ENCODE measurements at regions not wholly inside any gene's neighbourhood (a gene's known extent, or its start where the extent isn't known, plus 50 kb on each side); places are given as distances from the start of the nearest gene placed in this dataset.

- DNase-seq: no peak
- ATAC-seq: no peak
- POLR2A ChIA-PET: no interaction called here
- no peak overlapping the region for H3K4me3 Mint-ChIP-seq
- H3K27ac Mint-ChIP-seq: no peak overlapping the region
- H3K36me3 Mint-ChIP-seq (ENCODE audit: low read depth): no peaks in the 10 kb centered on the region
- H3K9me3 Mint-ChIP-seq (ENCODE audit: insufficient read depth): no peaks in the 10 kb centered on the region
- no peaks in the 10 kb centered on the region for H3K27me3 Mint-ChIP-seq (ENCODE audit: low read depth)
- no peaks in the 10 kb centered on the region for H3K4me1 Mint-ChIP-seq (ENCODE audit: low read depth)
- CTCF ChIA-PET: no interaction called here
Observed at GRCh38 chr15:37165395-37165794, 65.0 kb upstream of the MEIS2 start.

GRCh38 chr15:37166402-37166801, 66.1 kb upstream of the MEIS2 start:
- CTCF ChIA-PET: no interaction called here

DNA sequence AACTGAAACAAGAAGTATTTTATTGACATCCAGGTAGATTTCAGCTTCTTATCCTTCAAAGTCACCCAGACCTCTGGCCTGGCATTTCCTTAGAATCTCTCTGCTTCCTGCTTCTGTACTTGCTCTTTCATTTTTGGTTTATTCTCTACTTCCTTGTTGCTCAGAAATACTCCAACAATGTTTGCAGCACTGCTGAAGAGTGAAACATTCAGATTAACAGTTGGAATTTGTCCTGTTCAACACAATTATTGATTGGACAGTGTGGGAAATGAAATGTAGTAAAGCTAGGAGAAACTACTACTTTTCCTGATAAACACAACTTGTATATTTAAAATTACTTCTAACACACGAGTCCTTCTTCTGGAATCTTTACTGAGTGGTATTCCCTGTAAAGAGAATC, 81.0 kb upstream of the MEIS2 start:
- Mint-ChIP-seq H3K4me3 (no peak overlapping the region), H3K4me1 (ENCODE audit: low read depth) (no peaks in the 10 kb centered on the region), H3K27me3 (ENCODE audit: low read depth) (no peaks in the 10 kb centered on the region), H3K9me3 (ENCODE audit: insufficient read depth) (peaks cover 9% of the 10 kb centered on the region), H3K36me3 (ENCODE audit: low read depth) (no peaks in the 10 kb centered on the region), H3K27ac (no peak overlapping the region)
- no peak for ATAC-seq
- ChIA-PET POLR2A (no interaction called here), CTCF (no interaction called here)
- no peak for DNase-seq

More at GRCh38 chr15:37166402-37166801, 66.1 kb upstream of the MEIS2 start:
- Mint-ChIP-seq H3K36me3 (ENCODE audit: low read depth) (no peaks in the 10 kb centered on the region), H3K4me1 (ENCODE audit: low read depth) (no peaks in the 10 kb centered on the region), H3K27ac (no peak overlapping the region), H3K4me3 (no peak overlapping the region), H3K9me3 (ENCODE audit: insufficient read depth) (no peaks in the 10 kb centered on the region), H3K27me3 (ENCODE audit: low read depth) (no peaks in the 10 kb centered on the region)
- DNase-seq: no peak
- POLR2A ChIA-PET: no interaction called here
- ATAC-seq: no peak

DNA sequence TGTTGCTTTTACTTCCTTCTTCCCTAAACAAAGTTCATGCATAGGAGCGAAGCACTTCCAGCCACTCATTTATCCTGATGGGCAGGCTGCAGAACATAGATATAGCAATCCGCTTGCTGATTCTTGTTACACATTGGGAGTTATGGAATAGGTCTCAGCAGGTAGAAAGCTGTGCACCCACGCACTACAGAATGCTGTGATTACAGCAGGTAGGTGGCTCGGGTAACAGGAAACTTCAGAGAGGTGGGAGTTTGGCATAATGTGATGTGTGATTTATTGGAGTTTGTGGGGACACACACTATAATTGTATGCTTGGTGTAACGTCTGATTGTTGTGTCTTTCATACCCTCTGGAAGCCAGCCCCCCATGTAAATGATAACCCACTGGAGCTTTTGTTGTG, 99.2 kb upstream of the MEIS2 start:
- no peak for DNase-seq
- CTCF ChIA-PET: no interaction called here
- Mint-ChIP-seq H3K27me3 (ENCODE audit: low read depth) (no peaks in the 10 kb centered on the region), H3K27ac (no peak overlapping the region), H3K4me3 (no peak overlapping the region), H3K4me1 (ENCODE audit: low read depth) (no peaks in the 10 kb centered on the region), H3K36me3 (ENCODE audit: low read depth) (no peaks in the 10 kb centered on the region), H3K9me3 (ENCODE audit: insufficient read depth) (no peaks in the 10 kb centered on the region)
- POLR2A ChIA-PET: no interaction called here
- no peak for ATAC-seq

DNA sequence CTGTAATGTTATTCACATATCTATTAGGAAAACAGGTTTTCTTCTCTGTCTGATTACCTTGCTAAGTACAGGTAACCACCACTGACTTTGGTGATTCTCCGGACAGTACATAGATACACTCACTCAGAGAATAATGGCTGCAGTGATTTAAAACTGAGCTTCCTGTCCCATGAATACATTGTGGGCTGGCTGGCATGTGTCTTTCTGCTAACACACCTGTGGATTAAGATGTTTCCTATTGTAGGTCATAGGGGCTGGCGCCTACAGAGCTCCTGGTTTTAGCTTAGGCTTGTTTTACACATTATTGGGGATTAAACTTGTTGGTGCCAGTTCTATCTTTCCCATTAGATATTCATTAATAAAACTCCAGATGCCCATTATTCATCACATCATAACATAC, 102.7 kb upstream of the MEIS2 start:
- no peaks in the 10 kb centered on the region for H3K27me3 Mint-ChIP-seq (ENCODE audit: low read depth)
- DNase-seq (no peak), ATAC-seq (no peak)
- no peaks in the 10 kb centered on the region for H3K9me3 Mint-ChIP-seq (ENCODE audit: insufficient read depth)
- POLR2A ChIA-PET: no interaction called here
- no peak overlapping the region for H3K27ac Mint-ChIP-seq
- no peaks in the 10 kb centered on the region for H3K36me3 Mint-ChIP-seq (ENCODE audit: low read depth)
- CTCF ChIA-PET: interaction anchor here (1.1 kb wide), 1 partner anchor 702 kb away, joined by 3 read pairs; no protein-coding TSS in a partner anchor
- no peak overlapping the region for H3K4me3 Mint-ChIP-seq
- no peaks in the 10 kb centered on the region for H3K4me1 Mint-ChIP-seq (ENCODE audit: low read depth)

- ChIA-PET CTCF (no interaction called here), POLR2A (no interaction called here)
- DNase-seq: no peak
- no peaks in the 10 kb centered on the region for H3K9me3 Mint-ChIP-seq (ENCODE audit: insufficient read depth)
- ATAC-seq: no peak
- no peaks in the 10 kb centered on the region for H3K4me1 Mint-ChIP-seq (ENCODE audit: low read depth)
- H3K4me3 Mint-ChIP-seq: no peak overlapping the region
- H3K27ac Mint-ChIP-seq: no peak overlapping the region
- H3K36me3 Mint-ChIP-seq (ENCODE audit: low read depth): no peaks in the 10 kb centered on the region
- H3K27me3 Mint-ChIP-seq (ENCODE audit: low read depth): no peaks in the 10 kb centered on the region
Observed at GRCh38 chr15:37204692-37205091, 104.3 kb upstream of the MEIS2 start.

DNA sequence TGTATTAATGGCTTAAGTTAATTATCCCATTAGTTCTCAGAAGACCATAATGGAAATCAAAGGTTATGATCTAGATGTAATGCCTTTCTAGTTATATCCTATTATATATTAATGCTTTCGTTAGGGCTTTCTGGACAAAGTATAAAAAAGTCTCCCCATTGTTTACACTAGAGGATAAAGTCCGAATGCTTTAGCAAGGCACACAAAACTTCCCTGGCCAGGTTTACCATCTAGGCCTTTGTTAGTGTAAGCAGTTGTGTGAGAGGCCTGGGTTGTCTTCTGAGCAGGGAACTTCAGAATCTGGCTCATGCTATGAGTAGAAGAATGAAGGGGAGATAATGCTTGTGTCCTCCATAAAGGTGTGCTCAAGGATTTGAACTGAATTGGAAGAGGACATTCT, 106.3 kb upstream of the MEIS2 start:
- no peak for ATAC-seq
- no peak overlapping the region for H3K27ac Mint-ChIP-seq
- H3K9me3 Mint-ChIP-seq (ENCODE audit: insufficient read depth): no peaks in the 10 kb centered on the region
- H3K4me1 Mint-ChIP-seq (ENCODE audit: low read depth): no peaks in the 10 kb centered on the region
- CTCF ChIA-PET: no interaction called here
- no peaks in the 10 kb centered on the region for H3K27me3 Mint-ChIP-seq (ENCODE audit: low read depth)
- DNase-seq: no peak
- POLR2A ChIA-PET: no interaction called here
- no peak overlapping the region for H3K4me3 Mint-ChIP-seq
- no peaks in the 10 kb centered on the region for H3K36me3 Mint-ChIP-seq (ENCODE audit: low read depth)

DNA sequence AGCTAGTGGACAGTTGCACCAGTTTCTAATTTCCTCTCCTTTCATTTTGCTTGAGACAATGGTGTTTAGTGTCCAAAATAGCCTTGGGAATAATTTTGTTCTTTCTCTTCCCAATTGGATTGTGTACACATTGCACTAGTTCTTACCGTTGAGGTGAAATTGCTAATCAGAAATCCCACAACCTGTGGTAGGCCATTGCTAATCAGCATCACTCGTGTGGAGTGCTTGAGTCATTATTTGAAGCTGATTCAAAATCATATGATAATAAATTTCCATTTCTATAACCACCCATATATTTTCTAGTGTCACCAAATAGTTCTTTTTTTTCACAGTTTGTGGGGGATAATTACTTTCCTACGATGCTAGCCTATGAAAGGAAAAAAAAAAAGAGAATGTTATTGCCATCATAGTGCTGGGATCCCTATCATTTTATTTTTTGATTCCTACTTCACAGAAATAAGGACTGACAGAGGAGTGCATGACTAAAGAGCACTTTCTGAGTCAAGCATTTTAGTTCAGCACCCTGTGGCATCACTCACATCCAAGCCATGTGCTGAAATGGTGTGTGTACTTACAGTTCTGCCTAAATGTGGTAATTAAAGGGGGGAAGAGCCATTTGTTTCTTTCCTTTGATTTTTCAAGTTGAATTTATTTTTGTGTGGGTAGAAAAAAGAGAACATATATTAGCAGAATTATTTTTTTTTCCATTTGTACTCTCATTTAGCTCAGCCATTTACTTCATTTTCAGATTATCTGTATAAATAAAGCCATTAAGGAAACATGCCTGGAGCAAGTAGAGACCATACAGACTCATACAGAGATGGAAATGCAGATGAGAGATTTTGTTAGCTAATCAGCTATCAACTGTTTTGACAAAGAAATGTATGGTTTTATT, 108.0 kb upstream of the MEIS2 start:
- no peaks in the 10 kb centered on the region for H3K36me3 Mint-ChIP-seq (ENCODE audit: low read depth)
- no peaks in the 10 kb centered on the region for H3K4me1 Mint-ChIP-seq (ENCODE audit: low read depth)
- H3K27ac Mint-ChIP-seq: no peak overlapping the region
- no peak overlapping the region for H3K4me3 Mint-ChIP-seq
- POLR2A ChIA-PET: no interaction called here
- no peaks in the 10 kb centered on the region for H3K9me3 Mint-ChIP-seq (ENCODE audit: insufficient read depth)
- ATAC-seq: no peak
- DNase-seq: no peak
- H3K27me3 Mint-ChIP-seq (ENCODE audit: low read depth): no peaks in the 10 kb centered on the region
- CTCF ChIA-PET: no interaction called here

- ChIA-PET CTCF (no interaction called here), POLR2A (no interaction called here)
- H3K36me3 Mint-ChIP-seq (ENCODE audit: low read depth): no peaks in the 10 kb centered on the region
- H3K4me1 Mint-ChIP-seq (ENCODE audit: low read depth): no peaks in the 10 kb centered on the region
- ATAC-seq: no peak
- no peak overlapping the region for H3K4me3 Mint-ChIP-seq
- no peaks in the 10 kb centered on the region for H3K9me3 Mint-ChIP-seq (ENCODE audit: insufficient read depth)
- DNase-seq: no peak
- H3K27me3 Mint-ChIP-seq (ENCODE audit: low read depth): no peaks in the 10 kb centered on the region
- H3K27ac Mint-ChIP-seq: no peak overlapping the region
Observed at GRCh38 chr15:37209041-37209363, 108.7 kb upstream of the MEIS2 start.

- ATAC-seq: no peak
- H3K4me1 Mint-ChIP-seq (ENCODE audit: low read depth): no peaks in the 10 kb centered on the region
- H3K27ac Mint-ChIP-seq: no peak overlapping the region
- DNase-seq: no peak
- H3K9me3 Mint-ChIP-seq (ENCODE audit: insufficient read depth): no peaks in the 10 kb centered on the region
- no peaks in the 10 kb centered on the region for H3K27me3 Mint-ChIP-seq (ENCODE audit: low read depth)
- H3K36me3 Mint-ChIP-seq (ENCODE audit: low read depth): no peaks in the 10 kb centered on the region
- POLR2A ChIA-PET: no interaction called here
- no peak overlapping the region for H3K4me3 Mint-ChIP-seq
- CTCF ChIA-PET: no interaction called here
Observed at GRCh38 chr15:37217567-37217966, 117.2 kb upstream of the MEIS2 start.

DNA sequence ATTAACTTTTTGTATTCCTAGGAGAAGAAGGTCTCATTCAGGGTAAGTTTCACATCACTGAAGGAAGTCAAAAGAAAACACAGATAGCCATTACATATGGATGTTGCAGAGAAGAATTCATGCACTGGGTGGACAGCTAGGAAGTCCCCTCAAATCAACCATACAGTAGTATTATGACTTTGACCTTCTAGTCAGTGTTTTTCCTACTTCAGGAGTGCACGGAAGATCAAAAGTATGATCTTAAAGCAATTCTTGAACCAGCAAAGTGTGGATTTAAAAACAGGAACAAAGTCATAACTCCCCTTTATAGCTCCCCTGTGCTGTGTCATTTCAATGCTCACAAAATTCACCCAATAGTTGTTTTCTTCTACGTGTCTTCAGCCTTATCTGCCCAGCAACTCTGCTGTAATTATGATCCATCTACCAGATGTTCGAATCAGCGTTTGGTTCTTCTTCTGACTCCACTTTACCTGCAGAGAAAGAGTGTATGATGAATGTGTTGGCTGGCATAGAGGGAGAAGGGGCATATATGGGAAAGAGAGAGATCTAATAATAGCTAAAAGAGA, 118.1 kb upstream of the MEIS2 start:
- CTCF ChIA-PET: no interaction called here
- DNase-seq: no peak
- Mint-ChIP-seq H3K4me3 (no peak overlapping the region), H3K4me1 (ENCODE audit: low read depth) (no peaks in the 10 kb centered on the region), H3K9me3 (ENCODE audit: insufficient read depth) (no peaks in the 10 kb centered on the region), H3K27ac (no peak overlapping the region), H3K27me3 (ENCODE audit: low read depth) (no peaks in the 10 kb centered on the region), H3K36me3 (ENCODE audit: low read depth) (no peaks in the 10 kb centered on the region)
- POLR2A ChIA-PET: no interaction called here
- ATAC-seq: no peak

DNA sequence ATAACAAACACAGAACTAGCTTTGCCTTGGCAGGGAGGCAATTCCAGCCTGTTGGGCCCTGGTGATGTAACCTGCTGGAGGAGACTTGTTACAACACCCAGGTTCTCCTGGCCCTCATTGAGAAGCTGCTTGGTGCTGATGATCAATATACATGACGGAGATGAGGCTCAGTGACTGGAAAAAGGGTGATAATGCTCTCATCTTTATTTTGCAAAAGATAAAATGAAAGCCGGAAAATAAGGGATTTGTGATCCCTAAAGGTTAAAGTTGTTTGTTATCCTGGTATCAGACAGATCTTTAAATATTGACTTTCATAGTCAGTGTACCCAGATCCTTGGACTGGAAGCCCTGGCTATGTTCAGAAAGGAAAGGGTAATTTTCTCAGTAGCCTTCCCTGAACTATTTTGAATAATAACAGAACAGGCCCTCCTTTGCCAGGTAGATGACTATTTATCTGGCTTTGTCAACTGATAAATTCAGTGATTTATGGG, 118.9 kb upstream of the MEIS2 start:
- H3K9me3 Mint-ChIP-seq (ENCODE audit: insufficient read depth): no peaks in the 10 kb centered on the region
- no peak overlapping the region for H3K4me3 Mint-ChIP-seq
- no peaks in the 10 kb centered on the region for H3K27me3 Mint-ChIP-seq (ENCODE audit: low read depth)
- H3K4me1 Mint-ChIP-seq (ENCODE audit: low read depth): no peaks in the 10 kb centered on the region
- ATAC-seq (no peak), DNase-seq (no peak)
- CTCF ChIA-PET: no interaction called here
- POLR2A ChIA-PET: no interaction called here
- no peak overlapping the region for H3K27ac Mint-ChIP-seq
- H3K36me3 Mint-ChIP-seq (ENCODE audit: low read depth): no peaks in the 10 kb centered on the region
